Liver (tissue), 3 donors: ENCODE measurements at regions not wholly inside any gene's neighbourhood (a gene's known extent, or its start where the extent isn't known, plus 50 kb on each side); places are given as distances from the start of the nearest gene placed in this dataset.

Source experiments
- CTCF ChIP-seq: fragments of 150-350 bp; IDR thresholded peaks from 2 replicates; pipeline ENCODE4 v1.5.1; 2017; ENCODE audit warnings: improper control_type of control experiment, low read depth, low read length; ENCODE audit not compliant: missing input control
- MAX ChIP-seq: IDR thresholded peaks from 2 replicates; pipeline ENCODE4 v1.6.1; 2016; ENCODE audit warnings: antibody characterized with exemption
- TAF1 ChIP-seq: conservative IDR thresholded peaks from 2 replicates; pipeline ENCODE4 v1.6.1; 2016; ENCODE audit warnings: antibody characterized with exemption, mild to moderate bottlenecking
- donor health status: healthy.
- donor health status: healthy.

- TF ChIP-seq CTCF, result no peak
- TF ChIP-seq TAF1, result no peak
- TF ChIP-seq MAX, result no peak
Observed at GRCh38 chr16:8372141-8372540, 218.2 kb downstream of the TMEM114 start.
